Thymus (tissue), 11 donors: ENCODE measurements at regions not wholly inside any gene's neighbourhood (a gene's known extent, or its start where the extent isn't known, plus 50 kb on each side); places are given as distances from the start of the nearest gene placed in this dataset.

Experiments used
- DNase-seq, 9 donors: peaks; one replicate each; pipeline ENCODE4 v3.0.0-alpha.2; 2013; ENCODE audit warnings: low spot score in 9 of 9, low read depth in 6 of 9, missing footprints in 1 of 9
- H3K27ac ChIP-seq, 2 donors: one replicate each; pipeline ENCODE4 v1.5.1; 2013; ENCODE audit warnings: control low read depth in 1 of 2, low read depth in 1 of 2, low read length in 1 of 2, mild to moderate bottlenecking in 1 of 2, moderate library complexity in 1 of 2
- H3K27me3 ChIP-seq, 2 donors: one replicate each; pipeline ENCODE4 v1.5.1; 2013; ENCODE audit warnings: low read length in 1 of 2; ENCODE audit not compliant: control insufficient read depth in 2 of 2, insufficient read depth in 1 of 2
- H3K36me3 ChIP-seq, 2 donors: one replicate each; pipeline ENCODE4 v1.5.1; 2013; ENCODE audit warnings: low read length in 1 of 2, mild to moderate bottlenecking in 1 of 2, moderate library complexity in 1 of 2; ENCODE audit not compliant: control insufficient read depth in 2 of 2, insufficient read depth in 2 of 2
- H3K4me1 ChIP-seq, 2 donors: one replicate each; pipeline ENCODE4 v1.5.1; 2013; ENCODE audit warnings: low read length in 2 of 2; ENCODE audit not compliant: control insufficient read depth in 2 of 2, insufficient read depth in 2 of 2
- H3K4me3 ChIP-seq, 2 donors: one replicate each; pipeline ENCODE4 v1.5.1; 2013; ENCODE audit warnings: low read length in 2 of 2, control low read depth in 1 of 2, mild to moderate bottlenecking in 1 of 2
- H3K9me3 ChIP-seq, 2 donors: one replicate each; pipeline ENCODE4 v1.5.1; 2013; ENCODE audit warnings: low read length in 1 of 2, mild to moderate bottlenecking in 1 of 2; ENCODE audit not compliant: control insufficient read depth in 2 of 2, insufficient read depth in 1 of 2
- WGBS: extraction: QIAGEN DNeasy Blood & Tissue Kit; methylation state at CpG from one replicate; pipeline ENCODE4 v1.1.7; 2013; 5-methylcytosine and 5-hydroxymethylcytosine counted together
- donor health status: healthy.

DNA sequence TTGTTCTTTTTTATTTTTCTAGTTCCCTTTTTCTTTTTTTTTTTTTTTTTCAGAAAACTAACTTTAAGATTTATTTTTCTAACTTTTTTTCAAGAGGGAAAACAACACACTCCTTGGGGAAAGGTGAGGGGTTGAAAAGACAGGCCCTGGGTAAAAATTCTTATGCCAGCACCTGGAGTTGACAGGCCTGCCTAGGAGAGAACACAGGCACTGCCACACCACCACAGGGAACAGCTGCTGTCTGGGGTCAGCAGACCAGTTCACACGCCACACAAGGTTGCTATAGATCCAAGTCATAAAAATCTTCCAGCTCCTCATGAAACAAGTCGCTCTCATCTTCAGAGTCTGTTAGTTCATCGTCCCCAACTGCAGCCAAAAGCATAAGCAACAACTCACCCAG lies 246.4 kb downstream of the C12orf50 start:
- whole genome bisulfite sequencing = 94% methylated on average over 3 of the region's 3 CpGs
- H3K4me3 ChIP-seq = no peak overlapping the region
- no peak overlapping the region for H3K27ac ChIP-seq
- no peaks in the 10 kb centered on the region for H3K9me3 ChIP-seq
- no peaks in the 10 kb centered on the region for H3K36me3 ChIP-seq
- no peaks in the 10 kb centered on the region for H3K4me1 ChIP-seq
- H3K27me3 ChIP-seq = no peaks in the 10 kb centered on the region
- DNase-seq = no peak

DNA sequence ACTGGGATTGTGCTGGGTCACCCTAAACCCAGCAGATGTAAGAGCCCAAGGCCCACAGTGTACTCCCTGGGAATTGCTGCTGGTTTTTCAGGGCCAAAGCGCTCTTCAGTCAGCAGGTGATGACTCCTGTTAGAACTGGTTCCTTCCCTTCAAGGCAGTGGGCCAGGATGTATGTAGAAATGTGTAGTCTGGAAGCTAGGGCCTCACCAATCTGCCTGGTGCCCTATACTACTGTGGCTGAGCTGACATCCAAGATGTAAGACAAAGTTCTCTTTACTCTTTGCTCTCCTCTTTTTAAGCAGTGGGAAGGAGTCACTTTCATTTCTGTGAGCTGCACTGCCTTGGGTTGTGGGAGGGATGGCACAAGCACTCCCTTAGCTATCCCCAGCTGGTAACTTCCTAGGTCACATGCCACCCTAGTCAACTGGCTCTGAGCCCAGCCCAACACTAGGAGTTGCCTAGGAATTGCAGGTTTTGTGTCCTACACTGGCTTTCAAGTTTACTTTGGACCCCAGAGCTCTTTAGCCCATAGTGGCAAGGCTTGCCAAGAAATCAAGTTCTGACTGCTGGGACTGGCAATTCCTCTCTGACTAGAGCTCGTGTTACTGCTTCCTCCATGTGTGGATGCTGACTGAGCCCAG lies 249.2 kb downstream of the C12orf50 start:
- H3K4me3 ChIP-seq = no peak overlapping the region
- no peaks in the 10 kb centered on the region for H3K9me3 ChIP-seq
- WGBS = 87% methylated on average over 2 of the region's 2 CpGs
- no peaks in the 10 kb centered on the region for H3K4me1 ChIP-seq
- DNase-seq = no peak
- H3K36me3 ChIP-seq = no peaks in the 10 kb centered on the region
- H3K27ac ChIP-seq = no peak overlapping the region
- H3K27me3 ChIP-seq = no peaks in the 10 kb centered on the region

DNA sequence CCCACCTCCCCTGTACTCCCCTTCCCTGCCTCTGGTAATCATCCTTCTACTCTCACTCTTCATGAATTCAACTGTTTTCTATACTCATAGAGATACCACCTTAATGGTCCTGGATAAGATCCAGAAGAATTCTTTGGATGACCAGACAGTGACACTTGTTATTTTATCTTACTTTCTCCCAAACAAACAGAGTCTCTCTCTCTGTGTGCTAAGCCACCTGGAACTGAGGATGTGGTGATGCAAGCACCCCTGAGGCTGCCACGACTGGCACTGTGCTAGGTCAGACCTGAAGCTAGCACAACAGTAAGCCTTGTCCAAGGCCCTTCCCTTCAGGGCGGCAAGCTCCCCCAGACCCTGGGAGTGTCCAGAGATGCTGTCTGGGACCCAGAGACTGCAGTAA lies 250.2 kb downstream of the C12orf50 start:
- DNase-seq = no peak
- Histone ChIP-seq H3K36me3 (no peaks in the 10 kb centered on the region), H3K27me3 (no peaks in the 10 kb centered on the region), H3K4me1 (no peaks in the 10 kb centered on the region), H3K9me3 (no peaks in the 10 kb centered on the region), H3K27ac (no peak overlapping the region), H3K4me3 (no peak overlapping the region)
- 86% methylated on average over 2 of the region's 2 CpGs for WGBS

GRCh38 chr12:87778065-87778464 lies 251.1 kb downstream of the C12orf50 start:
- WGBS = 96% methylated on average over 1 of the region's 1 CpG
- H3K27me3 ChIP-seq = no peaks in the 10 kb centered on the region

GRCh38 chr12:87775784-87776183 lies 253.4 kb downstream of the C12orf50 start:
- Histone ChIP-seq H3K36me3 (no peaks in the 10 kb centered on the region), H3K27me3 (no peaks in the 10 kb centered on the region), H3K4me1 (no peaks in the 10 kb centered on the region), H3K9me3 (no peaks in the 10 kb centered on the region), H3K4me3 (no peak overlapping the region), H3K27ac (no peak overlapping the region)
- DNase-seq = no peak

More at GRCh38 chr12:87778065-87778464, 251.1 kb downstream of the C12orf50 start:
- H3K9me3 ChIP-seq = no peaks in the 10 kb centered on the region
- no peak overlapping the region for H3K4me3 ChIP-seq
- no peaks in the 10 kb centered on the region for H3K4me1 ChIP-seq
- DNase-seq = no peak
- H3K36me3 ChIP-seq = no peaks in the 10 kb centered on the region
- H3K27ac ChIP-seq = no peak overlapping the region

DNA sequence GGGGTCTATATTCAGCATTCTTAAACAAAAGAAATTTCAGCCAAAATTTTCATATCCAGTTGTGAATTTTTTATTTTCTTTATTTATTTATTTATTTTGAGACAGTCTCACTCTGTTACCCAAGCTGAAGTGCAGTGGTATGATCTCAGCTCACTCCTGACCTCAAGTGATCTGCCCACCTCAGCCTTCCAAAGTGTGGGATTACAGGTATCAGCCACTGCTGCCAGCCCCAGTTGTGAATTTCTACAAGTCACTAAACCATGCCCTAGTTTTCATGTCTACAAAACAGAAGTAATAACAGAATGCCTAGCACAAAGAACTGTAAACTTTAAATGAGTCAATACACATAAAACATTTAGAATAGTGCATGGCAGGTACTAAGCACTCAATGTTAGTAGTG lies 254.2 kb downstream of the C12orf50 start:
- DNase-seq = no peak
- H3K9me3 ChIP-seq = no peaks in the 10 kb centered on the region
- no peaks in the 10 kb centered on the region for H3K36me3 ChIP-seq
- no peaks in the 10 kb centered on the region for H3K27me3 ChIP-seq
- no peak overlapping the region for H3K27ac ChIP-seq
- H3K4me3 ChIP-seq = no peak overlapping the region
- no peaks in the 10 kb centered on the region for H3K4me1 ChIP-seq

GRCh38 chr12:87772401-87772800 lies 256.8 kb downstream of the C12orf50 start:
- Histone ChIP-seq H3K4me3 (no peak overlapping the region), H3K36me3 (no peaks in the 10 kb centered on the region), H3K9me3 (no peaks in the 10 kb centered on the region), H3K4me1 (no peaks in the 10 kb centered on the region), H3K27ac (no peak overlapping the region), H3K27me3 (no peaks in the 10 kb centered on the region)
- DNase-seq = no peak
- WGBS = 88% methylated on average over 2 of the region's 2 CpGs

GRCh38 chr12:87768501-87769287 lies 260.5 kb downstream of the C12orf50 start:
- DNase-seq = no peak
- no peaks in the 10 kb centered on the region for H3K9me3 ChIP-seq
- no peak overlapping the region for H3K4me3 ChIP-seq
- 79% methylated on average over 11 of the region's 11 CpGs for WGBS
- no peaks in the 10 kb centered on the region for H3K36me3 ChIP-seq
- no peaks in the 10 kb centered on the region for H3K27me3 ChIP-seq
- no peak overlapping the region for H3K27ac ChIP-seq
- no peaks in the 10 kb centered on the region for H3K4me1 ChIP-seq

GRCh38 chr12:87766044-87766443 lies 263.2 kb downstream of the C12orf50 start:
- no peak for DNase-seq
- Histone ChIP-seq H3K27me3 (no peaks in the 10 kb centered on the region), H3K4me3 (no peak overlapping the region), H3K27ac (no peak overlapping the region), H3K9me3 (no peaks in the 10 kb centered on the region), H3K4me1 (no peaks in the 10 kb centered on the region), H3K36me3 (no peaks in the 10 kb centered on the region)
